Activated CD4-positive, alpha-beta T cell treated with anti-CD3 and anti-CD28 coated beads, Interleukin-2, amount 10 ng/mL, durations not matched to agents 7 days and 5 days (primary cell): ENCODE measurements at regions not wholly inside any gene's neighbourhood (a gene's known extent, or its start where the extent isn't known, plus 50 kb on each side); places are given as distances from the start of the nearest gene placed in this dataset.

Experiments used
- CTCF ChIA-PET: fragments of 350-600 bp; sonication (Branson Sonifier 250); formaldehyde crosslinking; loops from one replicate; lab custom pipeline; 2021; ENCODE audit warnings: antibody characterized with exemption; lab: Charles Lee
- POLR2A ChIA-PET: fragments of 350-600 bp; sonication (Branson Sonifier 250); formaldehyde crosslinking; loops from one replicate; lab custom pipeline; 2021; ENCODE audit warnings: antibody characterized with exemption; lab: Charles Lee
- DNase-seq: peaks from one replicate; pipeline ENCODE4 v3.0.0-alpha.2; 2020
- H3K27ac Mint-ChIP-seq: one replicate; pipeline ENCODE4 v1.8.0; 2021; ENCODE audit warnings: mild to moderate bottlenecking, moderate library complexity, mixed read lengths
- H3K27me3 Mint-ChIP-seq: one replicate; pipeline ENCODE4 v1.8.0; 2021; ENCODE audit warnings: mixed read lengths
- H3K36me3 Mint-ChIP-seq: one replicate; pipeline ENCODE4 v1.8.0; 2021; ENCODE audit warnings: low read depth, mixed read lengths
- H3K4me1 Mint-ChIP-seq: one replicate; pipeline ENCODE4 v1.8.0; 2021; ENCODE audit warnings: mixed read lengths
- H3K4me3 Mint-ChIP-seq: one replicate; pipeline ENCODE4 v1.8.0; 2021; ENCODE audit warnings: mild to moderate bottlenecking, moderate library complexity, mixed read lengths
- H3K9me3 Mint-ChIP-seq: one replicate; pipeline ENCODE4 v1.8.0; 2021; ENCODE audit warnings: mixed read lengths

DNA sequence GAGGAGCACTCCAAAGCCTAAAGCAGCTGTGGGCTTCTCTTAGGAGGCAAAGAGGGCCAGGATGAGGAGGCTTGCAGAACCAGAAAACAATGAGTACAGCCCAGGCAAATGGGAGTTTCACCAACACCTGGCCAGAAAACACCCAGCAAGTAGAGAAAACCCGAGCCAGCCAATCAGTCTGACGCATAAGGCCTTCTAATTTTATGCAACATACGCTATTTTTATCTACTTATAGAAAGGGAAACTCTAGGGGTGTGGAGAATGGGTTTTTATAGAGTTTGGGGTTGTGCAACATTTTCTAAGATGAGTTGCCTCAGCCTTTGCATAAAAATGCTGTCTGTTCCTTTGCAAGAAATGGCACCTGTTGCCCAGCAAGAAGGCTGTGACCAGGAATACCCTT lies 529.0 kb upstream of the CDH5 start:
- no peak overlapping the region for H3K27ac Mint-ChIP-seq
- no peak for DNase-seq
- no peaks in the 10 kb centered on the region for H3K27me3 Mint-ChIP-seq
- ChIA-PET CTCF (no interaction called here), POLR2A (no interaction called here)
- no peaks in the 10 kb centered on the region for H3K4me1 Mint-ChIP-seq
- H3K36me3 Mint-ChIP-seq = no peaks in the 10 kb centered on the region
- H3K4me3 Mint-ChIP-seq = no peak overlapping the region
- no peaks in the 10 kb centered on the region for H3K9me3 Mint-ChIP-seq

DNA sequence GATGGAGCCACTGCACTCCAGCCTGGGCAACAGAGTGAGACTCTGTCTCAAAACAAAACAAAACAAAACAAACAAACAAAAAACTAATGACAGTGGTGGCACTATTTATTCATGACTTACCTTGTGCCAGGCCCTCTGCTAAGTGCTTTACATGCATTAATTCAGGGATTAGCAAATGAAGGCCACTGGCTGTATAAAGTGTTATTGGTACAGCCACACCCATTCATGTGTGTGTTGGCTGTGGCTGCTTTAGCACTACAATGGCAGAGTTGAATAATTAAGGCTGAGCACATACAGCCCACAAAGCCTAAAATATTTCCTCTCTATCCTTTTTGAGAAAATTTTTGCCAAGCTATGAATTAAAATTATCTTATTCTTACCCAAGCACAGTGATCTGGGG lies 531.8 kb upstream of the CDH5 start:
- Mint-ChIP-seq H3K9me3 (no peaks in the 10 kb centered on the region), H3K4me1 (no peaks in the 10 kb centered on the region), H3K4me3 (no peak overlapping the region), H3K27me3 (no peaks in the 10 kb centered on the region), H3K27ac (no peak overlapping the region), H3K36me3 (no peaks in the 10 kb centered on the region)
- DNase-seq = no peak
- CTCF ChIA-PET = no interaction called here
- POLR2A ChIA-PET = no interaction called here

DNA sequence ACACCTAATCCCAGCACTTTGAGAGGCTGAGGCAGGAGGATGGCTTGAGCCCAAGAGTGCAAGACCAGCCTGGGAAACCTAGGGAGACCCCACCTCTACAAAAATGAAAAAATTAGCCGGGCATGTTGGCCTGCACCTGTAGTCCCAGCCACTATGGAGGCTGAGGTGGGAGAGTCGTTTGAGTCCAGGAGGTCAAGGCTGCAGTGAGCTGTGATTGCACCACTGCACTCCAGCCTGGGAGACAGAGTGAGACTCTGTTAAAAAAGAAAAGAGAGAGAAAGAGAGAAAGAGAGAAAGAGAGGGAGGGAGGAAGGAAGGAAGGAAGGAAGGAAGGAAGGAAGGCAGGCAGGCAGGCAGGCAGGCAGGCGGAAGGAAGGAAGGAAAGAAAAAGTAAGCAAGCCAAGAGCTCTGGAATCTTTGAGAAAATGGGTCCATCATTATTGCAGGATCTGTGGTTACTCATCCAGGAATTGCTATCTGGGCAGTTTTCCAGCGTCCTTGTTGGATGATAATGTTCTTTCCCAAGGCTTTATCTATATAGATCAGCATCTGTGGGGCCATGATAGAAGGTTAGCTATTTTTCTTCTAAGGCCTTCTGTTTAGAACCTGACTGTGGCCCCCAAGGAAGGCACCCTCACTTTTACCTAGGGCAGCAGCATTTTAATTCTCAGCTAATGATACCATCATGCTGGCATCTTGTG lies 533.2 kb upstream of the CDH5 start:
- POLR2A ChIA-PET = no interaction called here
- no peaks in the 10 kb centered on the region for H3K4me1 Mint-ChIP-seq

DNA sequence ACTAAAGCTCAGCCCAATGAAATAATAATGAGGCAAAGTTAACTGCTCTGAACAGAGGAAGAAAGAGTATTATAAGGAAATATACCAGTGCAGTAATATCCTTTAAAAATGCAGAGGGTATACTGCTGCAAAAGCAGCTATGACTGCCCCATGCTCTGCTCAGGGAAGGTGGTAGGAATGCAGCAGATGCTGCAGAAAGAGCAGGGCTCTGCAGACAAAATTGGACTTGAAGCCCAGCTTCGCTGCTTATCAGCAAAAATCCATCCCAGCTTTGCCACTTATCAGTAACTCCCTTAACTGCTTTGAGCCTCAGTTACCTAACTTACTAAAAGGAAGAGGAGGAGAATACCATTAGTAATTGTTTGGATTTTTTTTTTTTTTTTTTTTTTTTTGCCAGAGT lies 533.8 kb upstream of the CDH5 start:
- DNase-seq = no peak
- H3K27me3 Mint-ChIP-seq = no peaks in the 10 kb centered on the region
- ChIA-PET CTCF (no interaction called here), POLR2A (no interaction called here)
- H3K36me3 Mint-ChIP-seq = no peaks in the 10 kb centered on the region
- H3K27ac Mint-ChIP-seq = no peak overlapping the region
- H3K9me3 Mint-ChIP-seq = no peaks in the 10 kb centered on the region
- no peaks in the 10 kb centered on the region for H3K4me1 Mint-ChIP-seq
- no peak overlapping the region for H3K4me3 Mint-ChIP-seq

More for the DNA sequence above, 533.2 kb upstream of the CDH5 start:
- no peaks in the 10 kb centered on the region for H3K27me3 Mint-ChIP-seq
- no peak overlapping the region for H3K4me3 Mint-ChIP-seq
- CTCF ChIA-PET = no interaction called here
- no peak for DNase-seq
- no peak overlapping the region for H3K27ac Mint-ChIP-seq
- no peaks in the 10 kb centered on the region for H3K36me3 Mint-ChIP-seq
- no peaks in the 10 kb centered on the region for H3K9me3 Mint-ChIP-seq

DNA sequence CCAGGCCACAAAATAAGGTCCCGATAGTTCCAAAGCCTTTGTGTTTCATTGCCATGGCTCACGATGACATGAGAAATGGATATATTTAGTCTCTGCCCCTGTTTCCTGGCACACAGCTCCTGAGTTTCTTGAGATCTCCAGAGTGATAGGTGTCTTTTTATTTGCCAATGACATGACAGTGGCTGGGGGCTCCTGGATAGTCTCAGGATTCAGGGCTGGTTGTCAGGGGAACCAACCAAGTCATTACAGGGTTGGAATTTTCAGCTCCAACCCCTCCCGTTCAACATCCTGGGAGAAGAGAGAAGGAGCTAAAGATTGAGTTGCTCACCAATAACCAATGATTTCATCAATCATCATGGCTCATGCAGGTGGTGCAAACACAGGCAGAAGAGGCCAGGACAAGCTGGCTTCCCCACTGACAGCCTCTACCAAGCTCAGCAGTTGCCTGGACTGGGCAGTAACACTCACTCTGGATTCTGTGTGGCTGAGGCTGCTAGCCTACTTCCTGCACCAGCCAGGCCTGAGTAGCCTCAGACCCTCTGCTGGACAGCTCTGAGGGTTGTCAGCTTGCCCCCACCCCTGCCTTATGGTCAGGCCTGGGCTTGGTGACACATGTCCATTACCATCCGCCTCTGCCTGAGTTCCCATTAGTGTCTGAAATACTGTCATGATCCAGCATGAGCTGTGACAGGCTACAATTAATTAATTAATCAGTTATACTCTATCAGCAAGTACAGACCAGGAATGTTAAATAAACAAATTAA lies 534.4 kb upstream of the CDH5 start:
- H3K4me3 Mint-ChIP-seq = no peak overlapping the region
- no peaks in the 10 kb centered on the region for H3K36me3 Mint-ChIP-seq
- CTCF ChIA-PET = no interaction called here

DNA sequence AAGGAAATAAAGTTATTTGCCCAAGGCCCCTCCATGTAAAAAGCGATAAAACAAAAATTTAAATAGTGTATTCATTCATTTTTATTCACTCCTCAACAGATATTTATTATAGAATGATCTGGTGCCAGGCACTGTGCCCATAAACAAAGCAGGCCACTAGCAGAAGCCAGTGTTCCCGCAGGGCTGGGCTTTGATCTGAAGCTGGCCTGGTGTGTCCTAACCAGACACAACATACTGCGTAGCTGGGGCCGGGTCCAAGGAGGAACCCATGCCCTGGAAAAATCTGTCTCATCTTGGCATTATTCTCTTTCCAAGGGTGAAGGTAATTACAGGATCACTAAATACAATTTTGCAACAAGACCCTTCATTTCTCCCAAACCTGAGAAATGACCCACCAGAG lies 537.4 kb upstream of the CDH5 start:
- Mint-ChIP-seq H3K27me3 (no peaks in the 10 kb centered on the region), H3K4me1 (no peaks in the 10 kb centered on the region), H3K27ac (no peak overlapping the region), H3K9me3 (no peaks in the 10 kb centered on the region), H3K36me3 (no peaks in the 10 kb centered on the region), H3K4me3 (no peak overlapping the region)
- POLR2A ChIA-PET = no interaction called here
- DNase-seq = no peak
- CTCF ChIA-PET = no interaction called here

More for the DNA sequence above, 534.4 kb upstream of the CDH5 start:
- H3K9me3 Mint-ChIP-seq = no peaks in the 10 kb centered on the region
- POLR2A ChIA-PET = no interaction called here
- no peak for DNase-seq
- no peaks in the 10 kb centered on the region for H3K27me3 Mint-ChIP-seq
- H3K4me1 Mint-ChIP-seq = no peaks in the 10 kb centered on the region
- H3K27ac Mint-ChIP-seq = no peak overlapping the region

DNA sequence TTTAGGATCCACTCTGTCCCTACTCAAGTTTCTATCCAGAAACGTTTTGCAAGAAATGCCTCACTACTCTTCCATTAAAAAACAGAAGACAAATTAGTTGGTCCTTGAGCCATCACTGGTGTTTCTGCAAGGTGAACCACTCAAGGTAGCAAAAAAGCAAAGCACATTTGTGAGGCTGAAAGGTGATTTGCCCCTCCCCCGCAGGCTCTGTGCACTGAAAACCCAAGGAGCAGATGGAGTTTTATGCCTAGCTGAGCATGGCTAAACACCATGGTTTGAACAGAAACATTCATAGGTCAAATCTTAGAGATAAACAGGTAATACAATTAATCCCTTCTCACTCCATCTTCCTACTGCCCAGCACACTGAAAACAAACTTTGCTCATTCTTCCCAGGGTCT lies 538.2 kb upstream of the CDH5 start:
- Mint-ChIP-seq H3K27ac (no peak overlapping the region), H3K4me1 (no peaks in the 10 kb centered on the region), H3K36me3 (no peaks in the 10 kb centered on the region), H3K27me3 (no peaks in the 10 kb centered on the region), H3K9me3 (no peaks in the 10 kb centered on the region), H3K4me3 (no peak overlapping the region)
- no peak for DNase-seq
- ChIA-PET CTCF (no interaction called here), POLR2A (no interaction called here)

DNA sequence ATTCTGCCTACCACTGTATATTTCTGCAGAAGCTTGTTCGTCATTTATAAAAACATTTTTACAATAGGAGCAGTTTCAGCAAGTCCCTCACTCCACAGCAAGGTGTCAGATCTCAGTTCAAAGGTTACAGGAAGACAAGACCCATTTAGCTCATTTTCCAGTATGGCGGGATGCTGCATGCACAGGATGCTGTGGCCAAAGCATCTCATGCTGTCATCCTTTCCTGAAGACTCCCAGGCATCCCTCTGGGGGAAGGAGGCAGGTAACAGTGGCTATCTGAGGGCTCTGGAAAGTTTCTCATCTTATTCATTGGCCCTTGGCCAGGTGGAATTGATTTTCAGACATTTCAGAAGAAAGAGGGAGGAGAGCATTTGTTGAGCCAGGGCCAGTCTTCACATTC lies 539.3 kb upstream of the CDH5 start:
- DNase-seq = no peak
- no peaks in the 10 kb centered on the region for H3K36me3 Mint-ChIP-seq
- H3K4me1 Mint-ChIP-seq = no peaks in the 10 kb centered on the region
- POLR2A ChIA-PET = no interaction called here
- CTCF ChIA-PET = no interaction called here
- no peak overlapping the region for H3K4me3 Mint-ChIP-seq
- H3K9me3 Mint-ChIP-seq = no peaks in the 10 kb centered on the region
- no peaks in the 10 kb centered on the region for H3K27me3 Mint-ChIP-seq
- no peak overlapping the region for H3K27ac Mint-ChIP-seq

DNA sequence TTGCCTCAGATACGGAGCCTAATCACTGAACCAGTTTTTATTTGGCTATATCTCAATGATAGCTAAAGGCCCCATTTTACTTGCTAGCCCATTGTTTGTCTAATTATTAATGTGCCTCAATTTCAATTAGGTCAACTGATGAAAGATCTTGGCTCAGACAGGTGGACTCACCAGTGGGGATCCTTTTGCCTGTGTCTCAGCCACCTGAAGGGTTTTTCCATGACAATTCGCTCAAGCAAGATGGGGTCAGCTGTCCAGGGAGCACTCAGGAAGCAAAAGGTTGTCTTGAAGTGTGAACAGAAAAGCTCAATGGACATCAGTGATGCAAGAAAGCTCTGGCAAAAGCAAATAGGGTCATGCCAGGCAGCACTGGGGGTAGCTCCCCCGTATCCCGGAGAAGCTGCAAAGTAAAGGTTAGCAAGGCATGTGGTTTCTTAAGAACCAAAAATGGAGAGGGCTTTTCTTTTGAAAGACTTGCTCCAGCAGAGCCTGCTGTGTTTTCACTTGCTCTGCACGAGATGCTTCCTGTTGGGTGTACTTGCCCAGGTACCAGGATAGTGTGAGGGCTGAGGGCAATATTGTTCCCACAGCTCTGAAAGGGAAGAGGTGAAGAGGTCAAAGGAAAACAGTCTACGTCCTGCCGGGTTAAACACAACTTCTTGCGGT lies 541.2 kb upstream of the CDH5 start:
- no peak for DNase-seq
- Mint-ChIP-seq H3K36me3 (no peaks in the 10 kb centered on the region), H3K4me1 (no peaks in the 10 kb centered on the region), H3K27me3 (no peaks in the 10 kb centered on the region), H3K27ac (no peak overlapping the region), H3K4me3 (no peak overlapping the region), H3K9me3 (no peaks in the 10 kb centered on the region)
- CTCF ChIA-PET = interaction anchor here (1.3 kb wide), 1 partner anchor 52 kb away, joined by 3 read pairs; no protein-coding TSS in a partner anchor
- POLR2A ChIA-PET = no interaction called here

DNA sequence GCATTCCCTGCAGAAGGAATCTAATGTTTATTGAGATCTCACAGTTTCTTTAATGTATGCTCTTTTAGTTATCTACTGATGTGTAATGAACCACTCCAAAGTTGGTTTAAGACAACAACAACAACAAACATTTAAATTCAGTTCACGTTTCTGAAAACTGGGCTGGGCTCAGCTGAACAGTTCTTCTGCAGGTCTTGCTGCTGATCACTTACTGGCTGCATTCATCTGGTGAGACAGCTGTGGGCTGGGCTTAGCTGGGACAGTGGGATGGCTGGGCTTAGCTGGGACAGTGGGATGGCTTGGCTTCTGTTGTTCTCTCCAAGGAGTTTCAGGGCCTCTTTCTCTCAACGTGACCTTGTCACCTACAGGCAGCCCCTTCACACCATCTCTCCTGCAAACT lies 544.3 kb upstream of the CDH5 start:
- Mint-ChIP-seq H3K36me3 (no peaks in the 10 kb centered on the region), H3K27me3 (no peaks in the 10 kb centered on the region), H3K9me3 (no peaks in the 10 kb centered on the region), H3K4me1 (no peaks in the 10 kb centered on the region), H3K27ac (no peak overlapping the region), H3K4me3 (no peak overlapping the region)
- no peak for DNase-seq
- ChIA-PET POLR2A (no interaction called here), CTCF (no interaction called here)

DNA sequence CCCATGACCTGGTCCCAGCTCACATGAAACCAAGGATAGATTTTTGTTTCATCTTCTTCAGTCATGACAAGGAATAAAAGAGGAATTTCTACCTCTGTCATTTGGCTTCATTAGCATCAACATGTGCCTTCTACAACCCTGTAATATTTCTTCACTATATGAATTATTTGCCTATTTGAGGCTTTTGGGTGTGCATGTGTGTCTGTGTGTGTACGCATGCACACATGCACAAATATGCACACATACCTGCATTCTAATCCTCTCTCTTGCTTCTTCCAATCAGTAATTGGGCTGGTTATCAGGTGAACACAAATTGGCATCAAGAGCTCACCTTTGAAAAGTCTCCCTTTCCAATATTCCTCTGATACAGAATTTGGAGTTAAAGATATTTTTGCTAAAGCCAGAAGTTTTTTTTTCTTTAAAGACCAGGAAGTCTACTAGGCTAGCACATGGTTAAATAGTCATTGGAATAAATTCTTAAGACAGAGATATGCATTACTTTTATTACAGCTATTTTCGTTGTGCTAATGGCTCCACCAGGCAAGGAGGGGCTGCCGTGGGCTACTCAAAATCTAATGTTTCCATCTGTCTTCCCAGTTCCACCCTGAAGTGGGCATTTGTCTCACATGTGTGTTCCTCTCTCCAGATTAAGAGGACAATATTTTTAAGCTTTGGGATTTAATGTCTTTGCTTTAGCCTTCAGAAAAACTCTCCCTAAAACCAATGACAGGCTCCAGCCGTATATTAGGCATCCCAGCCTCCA lies 547.2 kb upstream of the CDH5 start:
- no peaks in the 10 kb centered on the region for H3K9me3 Mint-ChIP-seq
- no peak for DNase-seq
- ChIA-PET CTCF (no interaction called here), POLR2A (no interaction called here)
- no peaks in the 10 kb centered on the region for H3K27me3 Mint-ChIP-seq
- no peaks in the 10 kb centered on the region for H3K4me1 Mint-ChIP-seq
- no peaks in the 10 kb centered on the region for H3K36me3 Mint-ChIP-seq
- H3K4me3 Mint-ChIP-seq = no peak overlapping the region
- H3K27ac Mint-ChIP-seq = no peak overlapping the region

DNA sequence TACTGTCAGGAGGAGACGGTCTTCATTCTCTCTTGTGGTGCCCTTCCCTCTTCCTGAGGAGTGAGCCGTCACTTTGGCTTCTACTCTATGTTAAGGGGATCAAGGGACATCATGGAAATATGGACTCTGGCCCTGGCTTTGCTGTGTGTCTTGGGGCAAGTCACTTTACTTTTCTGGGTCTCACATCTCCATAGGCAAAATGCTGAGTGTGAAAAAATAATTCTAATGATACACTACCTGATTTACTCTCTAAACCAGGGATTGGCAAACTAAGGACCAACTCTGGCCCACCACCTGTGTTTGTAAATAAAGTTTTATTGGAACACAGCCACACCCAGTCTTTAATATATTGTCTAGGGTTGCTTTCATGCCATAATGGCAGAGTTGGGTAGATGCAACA lies 548.7 kb upstream of the CDH5 start:
- no peak overlapping the region for H3K27ac Mint-ChIP-seq
- DNase-seq = no peak
- ChIA-PET POLR2A (no interaction called here), CTCF (no interaction called here)
- no peaks in the 10 kb centered on the region for H3K36me3 Mint-ChIP-seq
- no peaks in the 10 kb centered on the region for H3K4me1 Mint-ChIP-seq
- no peak overlapping the region for H3K4me3 Mint-ChIP-seq
- H3K27me3 Mint-ChIP-seq = no peaks in the 10 kb centered on the region
- no peaks in the 10 kb centered on the region for H3K9me3 Mint-ChIP-seq

DNA sequence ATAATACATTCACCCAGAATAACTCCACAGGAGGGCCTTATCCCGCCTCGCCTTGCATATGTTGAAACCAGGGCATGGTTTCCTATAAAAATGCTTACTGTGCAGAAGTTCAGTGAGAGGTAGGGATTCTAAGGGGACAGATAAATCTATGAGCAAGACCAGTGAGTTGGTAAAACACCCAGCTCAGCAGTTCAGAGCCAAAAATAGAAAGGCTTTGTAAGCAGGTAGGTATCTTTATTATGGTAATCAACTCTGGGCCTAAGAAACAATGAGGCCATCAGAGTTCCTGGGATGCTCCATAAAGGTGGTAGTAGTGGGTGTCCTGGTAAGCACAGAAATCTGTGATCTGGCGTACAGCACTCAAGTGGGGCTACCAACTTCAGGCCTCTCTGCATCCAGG lies 549.4 kb upstream of the CDH5 start:
- no peak for DNase-seq
- H3K4me1 Mint-ChIP-seq = no peaks in the 10 kb centered on the region
- no peaks in the 10 kb centered on the region for H3K9me3 Mint-ChIP-seq
- H3K27me3 Mint-ChIP-seq = no peaks in the 10 kb centered on the region
- no peak overlapping the region for H3K4me3 Mint-ChIP-seq
- ChIA-PET CTCF (interaction anchor here (1.1 kb wide), 1 partner anchor 35 kb away, joined by 4 read pairs; no protein-coding TSS in a partner anchor), POLR2A (no interaction called here)
- H3K36me3 Mint-ChIP-seq = no peaks in the 10 kb centered on the region
- no peak overlapping the region for H3K27ac Mint-ChIP-seq
